T-helper 17 cell (primary cell): ENCODE measurements at regions not wholly inside any gene's neighbourhood (a gene's known extent, or its start where the extent isn't known, plus 50 kb on each side); places are given as distances from the start of the nearest gene placed in this dataset.

Source experiments
- ATAC-seq: fragments of 150-1000 bp; cut with Tn5 transposase; 2 replicates; pipeline ENCODE4 v1.10.0; 2021; ENCODE audit warnings: mild to moderate bottlenecking, moderate library complexity
- DNase-seq, 3 donors: peaks; one replicate each; pipeline versions ENCODE4 v3.0.0 to v3.0.0-alpha.2; 2020 to 2021
- H3K9me3 ChIP-seq: one replicate; pipeline ENCODE4 v1.7.0; 2013; ENCODE audit warnings: low read length, mild to moderate bottlenecking; ENCODE audit not compliant: control insufficient read depth, poor library complexity, severe bottlenecking
- H3K27ac Mint-ChIP-seq: one replicate; pipeline ENCODE4 v1.8.0; 2022; ENCODE audit warnings: mild to moderate bottlenecking, moderate library complexity, mixed read lengths
- H3K27me3 Mint-ChIP-seq: one replicate; pipeline ENCODE4 v1.8.0; 2022; ENCODE audit warnings: mixed read lengths
- H3K36me3 Mint-ChIP-seq: one replicate; pipeline ENCODE4 v1.8.0; 2022; ENCODE audit warnings: low read depth, mixed read lengths
- H3K4me1 Mint-ChIP-seq: one replicate; pipeline ENCODE4 v1.8.0; 2022; ENCODE audit warnings: mild to moderate bottlenecking, mixed read lengths
- H3K4me3 Mint-ChIP-seq: one replicate; pipeline ENCODE4 v1.8.0; 2022; ENCODE audit warnings: mild to moderate bottlenecking, moderate library complexity, mixed read lengths

- Mint-ChIP-seq H3K4me3 (no peak overlapping the region), H3K36me3 (no peaks in the 10 kb centered on the region), H3K27me3 (no peaks in the 10 kb centered on the region), H3K4me1 (peaks cover 2% of the 10 kb centered on the region), H3K27ac (no peak overlapping the region)
- no peak for ATAC-seq
- no peak for DNase-seq
- no peaks in the 10 kb centered on the region for H3K9me3 ChIP-seq
These were observed 567.1 kb downstream of the PTPRC start for GRCh38 chr1:199205740-199206441.

- no peak for ATAC-seq
- Mint-ChIP-seq H3K27ac (no peak overlapping the region), H3K4me1 (peaks cover 5% of the 10 kb centered on the region), H3K36me3 (peaks cover 2% of the 10 kb centered on the region), H3K4me3 (no peak overlapping the region), H3K27me3 (no peaks in the 10 kb centered on the region)
- H3K9me3 ChIP-seq = no peaks in the 10 kb centered on the region
- no peak for DNase-seq
These were observed 570.0 kb downstream of the PTPRC start for GRCh38 chr1:199208847-199209246.

DNA sequence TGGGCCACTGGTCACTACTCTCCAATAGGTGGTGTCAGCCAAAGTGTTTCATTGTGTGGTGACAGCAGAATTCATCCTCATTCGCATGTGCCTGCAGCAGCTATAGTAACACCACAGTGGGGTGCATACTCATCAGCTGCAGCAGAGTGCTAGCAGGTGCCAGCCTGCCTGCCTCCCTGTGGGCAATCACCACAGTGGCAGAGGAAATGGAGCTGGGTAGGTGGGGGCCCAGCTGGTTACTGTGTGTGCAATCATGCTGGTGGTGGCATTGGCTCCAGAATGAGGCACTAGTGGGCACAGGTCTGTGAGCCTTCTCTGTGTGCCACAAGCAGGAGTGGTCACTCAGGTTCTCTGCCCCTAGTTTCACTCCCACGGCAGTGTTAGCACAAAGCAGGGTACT, 579.2 kb downstream of the PTPRC start:
- no peak overlapping the region for H3K27ac Mint-ChIP-seq
- no peaks in the 10 kb centered on the region for H3K9me3 ChIP-seq
- H3K4me1 Mint-ChIP-seq = peaks cover 3% of the 10 kb centered on the region
- peaks cover 2% of the 10 kb centered on the region for H3K36me3 Mint-ChIP-seq
- ATAC-seq (peak; percentile 90), DNase-seq (no peak)
- no peak overlapping the region for H3K4me3 Mint-ChIP-seq
- no peaks in the 10 kb centered on the region for H3K27me3 Mint-ChIP-seq

DNA sequence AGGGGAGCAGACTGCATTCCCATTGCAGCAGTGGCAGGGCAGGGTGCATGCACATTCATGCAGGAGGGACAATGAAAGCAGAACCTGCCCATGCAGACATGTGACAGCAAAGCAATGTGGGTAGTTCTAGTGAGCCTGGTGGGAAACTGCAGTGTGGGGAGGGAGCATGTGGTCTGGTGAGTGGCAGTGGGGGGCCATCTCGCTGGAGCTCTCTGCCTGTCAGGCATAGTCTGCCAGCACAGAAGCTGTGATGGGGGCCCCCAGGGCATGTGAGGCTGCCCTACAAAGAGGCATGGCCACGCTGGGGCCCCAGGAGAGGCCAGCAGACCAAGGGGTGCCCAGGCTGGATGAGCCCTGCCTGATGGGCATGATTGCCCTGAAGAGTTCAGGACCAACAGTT, 579.7 kb downstream of the PTPRC start:
- peaks cover 3% of the 10 kb centered on the region for H3K4me1 Mint-ChIP-seq
- peaks cover 2% of the 10 kb centered on the region for H3K36me3 Mint-ChIP-seq
- no peaks in the 10 kb centered on the region for H3K27me3 Mint-ChIP-seq
- DNase-seq (no peak), ATAC-seq (no peak)
- no peak overlapping the region for H3K4me3 Mint-ChIP-seq
- no peak overlapping the region for H3K27ac Mint-ChIP-seq
- no peaks in the 10 kb centered on the region for H3K9me3 ChIP-seq

- H3K4me3 Mint-ChIP-seq = no peak overlapping the region
- ATAC-seq (no peak), DNase-seq (no peak)
- H3K27me3 Mint-ChIP-seq = no peaks in the 10 kb centered on the region
- H3K4me1 Mint-ChIP-seq = peaks cover 6% of the 10 kb centered on the region
- H3K27ac Mint-ChIP-seq = no peak overlapping the region
- no peaks in the 10 kb centered on the region for H3K36me3 Mint-ChIP-seq
- H3K9me3 ChIP-seq = no peaks in the 10 kb centered on the region
These were observed 581.2 kb downstream of the PTPRC start for GRCh38 chr1:199220031-199220430.

GRCh38 chr1:199221371-199222150, 582.7 kb downstream of the PTPRC start:
- no peaks in the 10 kb centered on the region for H3K27me3 Mint-ChIP-seq
- H3K4me1 Mint-ChIP-seq = peaks cover 11% of the 10 kb centered on the region
- no peak overlapping the region for H3K4me3 Mint-ChIP-seq
- ATAC-seq = no peak
- H3K36me3 Mint-ChIP-seq = no peaks in the 10 kb centered on the region
- H3K27ac Mint-ChIP-seq = peak overlapping the region; percentile 27
- no peaks in the 10 kb centered on the region for H3K9me3 ChIP-seq
- no peak for DNase-seq

DNA sequence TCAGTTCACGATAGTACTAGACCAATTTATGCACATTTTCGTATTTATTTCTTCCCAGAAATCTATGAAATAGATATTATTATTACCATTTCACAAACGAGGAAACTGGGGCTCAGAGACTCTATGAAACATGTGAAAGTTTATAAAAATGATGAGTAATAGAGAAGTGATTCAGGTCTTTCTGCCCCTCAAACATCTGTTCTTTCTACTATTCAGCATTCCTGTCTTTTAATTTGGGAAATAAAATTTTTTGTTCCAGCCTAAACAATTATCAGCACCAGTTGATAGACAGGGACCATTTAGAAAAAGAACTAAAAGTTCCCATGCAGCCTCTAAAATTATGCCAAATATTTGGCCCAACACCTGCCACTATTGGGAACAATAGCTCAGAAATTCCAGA, 585.1 kb downstream of the PTPRC start:
- ATAC-seq (no peak), DNase-seq (no peak)
- peaks cover 10% of the 10 kb centered on the region for H3K4me1 Mint-ChIP-seq
- no peak overlapping the region for H3K4me3 Mint-ChIP-seq
- no peaks in the 10 kb centered on the region for H3K27me3 Mint-ChIP-seq
- H3K9me3 ChIP-seq = no peaks in the 10 kb centered on the region
- H3K36me3 Mint-ChIP-seq = no peaks in the 10 kb centered on the region
- no peak overlapping the region for H3K27ac Mint-ChIP-seq

DNA sequence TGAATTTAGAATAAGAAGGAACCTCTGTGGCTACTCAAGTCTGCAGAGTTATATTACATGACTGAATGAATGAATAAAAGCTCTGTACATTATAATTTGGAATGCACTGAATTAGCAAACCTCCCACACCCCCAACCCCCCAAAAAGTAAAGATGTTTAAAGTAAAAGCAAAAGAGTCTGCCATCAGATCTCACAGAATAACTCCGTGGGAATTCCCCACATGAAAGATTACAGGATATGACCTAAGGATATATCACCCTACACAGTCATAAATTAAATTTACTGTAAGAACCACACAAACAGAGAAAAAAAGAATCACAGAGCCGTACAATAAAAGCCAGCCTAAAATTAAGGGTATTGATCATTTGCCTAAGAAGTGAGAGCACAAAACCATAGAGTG, 587.3 kb downstream of the PTPRC start:
- Mint-ChIP-seq H3K27ac (peak overlapping the region; percentile 82), H3K36me3 (no peaks in the 10 kb centered on the region), H3K4me3 (peak overlapping the region; percentile 63), H3K4me1 (peaks cover 10% of the 10 kb centered on the region), H3K27me3 (no peaks in the 10 kb centered on the region)
- no peaks in the 10 kb centered on the region for H3K9me3 ChIP-seq
- DNase-seq = no peak
- peak; percentile 98 for ATAC-seq

DNA sequence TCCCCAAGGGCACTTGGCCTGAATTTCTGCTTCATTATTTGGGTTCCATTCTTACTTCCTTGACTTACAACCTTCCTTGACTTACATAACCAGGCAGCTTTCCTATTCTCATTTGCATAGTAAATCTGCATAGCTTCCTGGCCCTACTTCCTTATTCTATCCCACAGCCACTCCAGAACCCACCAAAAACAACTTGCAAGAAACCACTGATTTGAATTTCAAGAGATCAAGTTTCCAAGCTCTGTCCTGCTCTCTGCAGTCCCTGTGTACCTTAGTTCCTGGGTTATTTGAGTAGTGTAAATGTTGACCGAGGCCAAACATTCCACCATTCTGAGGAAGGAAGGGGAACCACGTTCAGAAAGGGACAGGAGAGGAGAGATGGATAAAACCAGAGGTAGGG, 603.3 kb downstream of the PTPRC start:
- H3K36me3 Mint-ChIP-seq = peaks cover 5% of the 10 kb centered on the region
- no peak for ATAC-seq
- no peak for DNase-seq
- H3K4me3 Mint-ChIP-seq = no peak overlapping the region
- peaks cover 10% of the 10 kb centered on the region for H3K4me1 Mint-ChIP-seq
- H3K27me3 Mint-ChIP-seq = peaks cover 14% of the 10 kb centered on the region
- H3K9me3 ChIP-seq = no peaks in the 10 kb centered on the region
- no peak overlapping the region for H3K27ac Mint-ChIP-seq

- Mint-ChIP-seq H3K36me3 (peaks cover 5% of the 10 kb centered on the region), H3K27ac (no peak overlapping the region), H3K4me3 (no peak overlapping the region)
These were observed 603.8 kb downstream of the PTPRC start for GRCh38 chr1:199242601-199243000.

GRCh38 chr1:199243423-199244061, 604.7 kb downstream of the PTPRC start:
- ATAC-seq (peak; percentile 99), DNase-seq (peak; percentile 38 to 72 (median 46))
- peaks cover 16% of the 10 kb centered on the region for H3K27me3 Mint-ChIP-seq
- H3K9me3 ChIP-seq = no peaks in the 10 kb centered on the region
- H3K27ac Mint-ChIP-seq = peak overlapping the region; percentile 11
- peaks cover 5% of the 10 kb centered on the region for H3K36me3 Mint-ChIP-seq
- H3K4me3 Mint-ChIP-seq = peak overlapping the region; percentile 25
- H3K4me1 Mint-ChIP-seq = peaks cover 10% of the 10 kb centered on the region

More at GRCh38 chr1:199242601-199243000, 603.8 kb downstream of the PTPRC start:
- no peaks in the 10 kb centered on the region for H3K9me3 ChIP-seq
- H3K4me1 Mint-ChIP-seq = peaks cover 10% of the 10 kb centered on the region
- H3K27me3 Mint-ChIP-seq = peaks cover 14% of the 10 kb centered on the region
- no peak for ATAC-seq
- no peak for DNase-seq

DNA sequence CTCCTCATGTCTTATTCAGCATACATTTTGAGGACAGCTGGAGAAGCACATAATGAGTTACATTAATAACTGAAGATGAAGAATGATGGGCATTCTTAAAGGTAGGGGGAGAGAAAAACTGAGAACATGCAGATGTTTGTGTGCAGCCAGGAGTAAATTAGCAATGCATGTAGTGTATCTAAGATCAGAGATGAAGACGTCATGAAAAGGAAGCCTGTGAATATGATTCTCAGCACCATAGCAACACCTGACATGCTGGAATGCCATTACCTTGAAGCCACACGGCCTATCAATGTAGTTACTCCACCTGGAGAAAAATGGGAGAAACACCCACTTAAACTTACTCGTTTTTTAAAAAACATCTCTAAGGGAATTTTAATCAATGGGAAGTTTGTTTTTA, 607.1 kb downstream of the PTPRC start:
- no peak for ATAC-seq
- peaks cover 10% of the 10 kb centered on the region for H3K4me1 Mint-ChIP-seq
- DNase-seq = no peak
- peaks cover 8% of the 10 kb centered on the region for H3K36me3 Mint-ChIP-seq
- H3K27ac Mint-ChIP-seq = no peak overlapping the region
- no peak overlapping the region for H3K4me3 Mint-ChIP-seq
- no peaks in the 10 kb centered on the region for H3K9me3 ChIP-seq
- peaks cover 19% of the 10 kb centered on the region for H3K27me3 Mint-ChIP-seq

DNA sequence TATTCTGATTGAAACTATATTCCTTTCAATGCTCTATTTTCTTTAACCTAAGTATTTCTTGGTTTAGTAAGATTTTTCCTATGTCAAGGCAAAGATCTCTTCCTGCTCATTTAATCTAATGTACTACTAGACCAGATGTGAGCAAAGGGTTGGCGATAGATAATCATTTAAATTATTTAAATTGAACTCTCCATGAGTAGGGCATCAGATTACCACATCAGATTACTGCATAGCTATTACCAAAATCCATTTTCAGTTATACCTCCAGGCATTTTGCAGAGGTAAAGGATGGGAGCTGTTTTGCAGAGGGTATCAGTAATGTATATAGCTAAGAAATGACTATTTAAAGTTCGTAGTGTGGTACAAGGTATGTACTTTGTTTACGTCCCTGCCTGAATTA, 607.9 kb downstream of the PTPRC start:
- H3K36me3 Mint-ChIP-seq = peaks cover 8% of the 10 kb centered on the region
- H3K27ac Mint-ChIP-seq = no peak overlapping the region

More for the DNA sequence above, 607.9 kb downstream of the PTPRC start:
- Mint-ChIP-seq H3K4me3 (no peak overlapping the region), H3K4me1 (peaks cover 10% of the 10 kb centered on the region), H3K27me3 (peaks cover 19% of the 10 kb centered on the region)
- ATAC-seq (no peak), DNase-seq (no peak)
- H3K9me3 ChIP-seq = no peaks in the 10 kb centered on the region
